NB4 (cell line): ENCODE measurements at regions not wholly inside any gene's neighbourhood (a gene's known extent, or its start where the extent isn't known, plus 50 kb on each side); places are given as distances from the start of the nearest gene placed in this dataset.

Experiments
- DNase-seq: peaks from one replicate; pipeline ENCODE4 v3.0.0; 2010; ENCODE audit warnings: low read depth
- H3K4me3 ChIP-seq: one replicate; pipeline ENCODE4 v1.5.1; 2011; ENCODE audit warnings: mild to moderate bottlenecking, low read depth, low read length, moderate library complexity
- MAX ChIP-seq: IDR thresholded peaks from 2 replicates; pipeline ENCODE4 v1.6.1; 2011; ENCODE audit warnings: low read depth, low read length
- MYC ChIP-seq: IDR thresholded peaks from 2 replicates; pipeline ENCODE4 v1.6.1; 2011; ENCODE audit warnings: low read depth, low read length
- POLR2A ChIP-seq: IDR thresholded peaks from 2 replicates; pipeline ENCODE4 v1.6.1; 2011; ENCODE audit warnings: mild to moderate bottlenecking; ENCODE audit not compliant: insufficient read length; ENCODE audit errors: extremely low read depth
- TF ChIP-seq, protein P1 (sequence below): IDR thresholded peaks from one replicate; pipeline ENCODE4 v1.5.1; 2012; ENCODE audit warnings: low read depth, low read length

DNA sequence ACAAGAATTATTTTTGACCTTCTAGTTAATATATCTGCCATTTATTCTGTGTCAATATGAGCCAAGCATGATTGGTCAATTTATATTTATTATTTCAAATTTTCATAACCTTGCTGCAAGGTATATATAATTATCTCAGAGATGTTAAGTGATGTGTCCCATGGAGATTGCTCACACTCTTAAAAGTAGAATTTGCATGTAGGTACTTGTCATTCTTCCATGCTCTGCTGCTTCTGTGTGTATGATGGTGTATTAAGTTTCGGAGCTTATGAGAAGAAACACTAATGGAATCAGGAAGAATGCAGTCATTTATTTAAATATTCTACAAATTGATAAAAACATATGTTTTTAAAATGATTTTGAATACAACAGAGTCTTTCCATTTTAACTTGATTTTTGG is 586.8 kb upstream of the MIR17HG start:
- DNase-seq: no peak
- H3K4me3 ChIP-seq: no peak overlapping the region
- TF ChIP-seq MAX (no peak), POLR2A (no peak), MYC (no peak)
- TF ChIP-seq, protein P1, sequence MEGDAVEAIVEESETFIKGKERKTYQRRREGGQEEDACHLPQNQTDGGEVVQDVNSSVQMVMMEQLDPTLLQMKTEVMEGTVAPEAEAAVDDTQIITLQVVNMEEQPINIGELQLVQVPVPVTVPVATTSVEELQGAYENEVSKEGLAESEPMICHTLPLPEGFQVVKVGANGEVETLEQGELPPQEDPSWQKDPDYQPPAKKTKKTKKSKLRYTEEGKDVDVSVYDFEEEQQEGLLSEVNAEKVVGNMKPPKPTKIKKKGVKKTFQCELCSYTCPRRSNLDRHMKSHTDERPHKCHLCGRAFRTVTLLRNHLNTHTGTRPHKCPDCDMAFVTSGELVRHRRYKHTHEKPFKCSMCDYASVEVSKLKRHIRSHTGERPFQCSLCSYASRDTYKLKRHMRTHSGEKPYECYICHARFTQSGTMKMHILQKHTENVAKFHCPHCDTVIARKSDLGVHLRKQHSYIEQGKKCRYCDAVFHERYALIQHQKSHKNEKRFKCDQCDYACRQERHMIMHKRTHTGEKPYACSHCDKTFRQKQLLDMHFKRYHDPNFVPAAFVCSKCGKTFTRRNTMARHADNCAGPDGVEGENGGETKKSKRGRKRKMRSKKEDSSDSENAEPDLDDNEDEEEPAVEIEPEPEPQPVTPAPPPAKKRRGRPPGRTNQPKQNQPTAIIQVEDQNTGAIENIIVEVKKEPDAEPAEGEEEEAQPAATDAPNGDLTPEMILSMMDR: no peak

DNA sequence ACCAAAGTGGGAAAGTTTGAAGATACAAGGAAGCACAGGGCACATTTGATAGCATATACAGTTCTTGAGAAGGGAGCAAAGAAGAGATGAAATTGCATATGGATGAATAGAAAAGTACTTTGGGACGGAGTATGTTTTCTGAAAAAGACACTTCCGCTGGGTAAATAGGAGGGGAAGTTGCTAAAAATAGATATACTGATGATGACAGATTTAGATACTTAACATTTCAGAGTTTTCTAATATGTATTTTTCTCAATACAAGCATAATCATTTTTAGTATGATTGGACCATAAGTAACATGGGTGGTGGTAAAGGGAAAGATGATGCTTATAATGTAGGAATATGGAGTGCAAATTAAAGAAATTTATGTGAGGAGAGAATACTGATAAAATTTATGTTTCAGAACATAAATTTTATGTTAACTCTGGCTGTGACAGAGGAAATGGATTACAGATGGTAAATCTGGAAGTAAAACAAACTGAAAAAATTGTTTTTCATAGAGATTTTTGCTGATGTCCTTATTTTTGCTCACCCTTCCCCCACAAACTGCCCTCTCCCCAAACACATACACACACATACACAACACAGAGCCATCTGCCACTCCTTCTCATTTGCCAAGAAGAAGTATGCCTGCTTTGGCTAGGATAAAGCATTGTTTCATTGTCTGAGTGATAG is 583.9 kb upstream of the MIR17HG start:
- TF ChIP-seq MYC (no peak), POLR2A (no peak), MAX (no peak)
- TF ChIP-seq, protein P1: no peak
- no peak for DNase-seq
- no peak overlapping the region for H3K4me3 ChIP-seq

GRCh38 chr13:90766386-90766902 is 581.0 kb upstream of the MIR17HG start:
- DNase-seq: no peak

DNA sequence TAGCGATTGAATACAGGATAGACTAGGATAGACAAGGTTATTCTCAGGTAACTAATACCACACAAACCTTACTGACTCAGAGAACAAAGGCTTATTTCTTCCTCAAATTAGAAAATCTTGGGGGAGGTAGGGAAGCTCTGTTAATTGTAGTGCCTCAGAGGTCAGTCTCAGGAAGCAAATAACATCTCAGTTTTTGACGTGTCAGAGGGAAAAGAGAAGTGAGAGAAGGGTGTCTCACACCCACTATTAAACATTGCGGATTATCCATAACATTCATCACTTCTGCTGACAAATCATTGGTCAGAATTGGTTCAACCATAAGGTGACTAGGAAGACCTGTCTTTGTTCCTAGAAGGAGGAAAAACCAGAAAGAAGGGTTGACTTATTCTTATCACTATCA is 579.4 kb upstream of the MIR17HG start:
- no peak overlapping the region for H3K4me3 ChIP-seq
- TF ChIP-seq POLR2A (no peak), MAX (no peak), MYC (no peak)
- TF ChIP-seq, protein P1: no peak
- DNase-seq: no peak

More at GRCh38 chr13:90766386-90766902, 581.0 kb upstream of the MIR17HG start:
- TF ChIP-seq MAX (no peak), MYC (no peak), POLR2A (no peak)
- TF ChIP-seq, protein P1: no peak
- no peak overlapping the region for H3K4me3 ChIP-seq

GRCh38 chr13:90769387-90769786 is 578.1 kb upstream of the MIR17HG start:
- H3K4me3 ChIP-seq: no peak overlapping the region
- DNase-seq: no peak

More at GRCh38 chr13:90769387-90769786, 578.1 kb upstream of the MIR17HG start:
- TF ChIP-seq MYC (no peak), POLR2A (no peak), MAX (no peak)
- TF ChIP-seq, protein P1: no peak
